GM20000 (cell line): ENCODE measurements at regions not wholly inside any gene's neighbourhood (a gene's known extent, or its start where the extent isn't known, plus 50 kb on each side); places are given as distances from the start of the nearest gene placed in this dataset.

Source experiments
- DNase-seq: peaks from one replicate; pipeline ENCODE4 v3.0.0; 2012; ENCODE audit warnings: low spot score
- TF ChIP-seq, protein P1 (sequence below): IDR thresholded peaks from 2 replicates; pipeline ENCODE4 v1.5.1; 2012; ENCODE audit warnings: mild to moderate bottlenecking, control low read depth; ENCODE audit errors: extremely low read depth, missing control alignments

- no peak for DNase-seq
- TF ChIP-seq, protein P1, sequence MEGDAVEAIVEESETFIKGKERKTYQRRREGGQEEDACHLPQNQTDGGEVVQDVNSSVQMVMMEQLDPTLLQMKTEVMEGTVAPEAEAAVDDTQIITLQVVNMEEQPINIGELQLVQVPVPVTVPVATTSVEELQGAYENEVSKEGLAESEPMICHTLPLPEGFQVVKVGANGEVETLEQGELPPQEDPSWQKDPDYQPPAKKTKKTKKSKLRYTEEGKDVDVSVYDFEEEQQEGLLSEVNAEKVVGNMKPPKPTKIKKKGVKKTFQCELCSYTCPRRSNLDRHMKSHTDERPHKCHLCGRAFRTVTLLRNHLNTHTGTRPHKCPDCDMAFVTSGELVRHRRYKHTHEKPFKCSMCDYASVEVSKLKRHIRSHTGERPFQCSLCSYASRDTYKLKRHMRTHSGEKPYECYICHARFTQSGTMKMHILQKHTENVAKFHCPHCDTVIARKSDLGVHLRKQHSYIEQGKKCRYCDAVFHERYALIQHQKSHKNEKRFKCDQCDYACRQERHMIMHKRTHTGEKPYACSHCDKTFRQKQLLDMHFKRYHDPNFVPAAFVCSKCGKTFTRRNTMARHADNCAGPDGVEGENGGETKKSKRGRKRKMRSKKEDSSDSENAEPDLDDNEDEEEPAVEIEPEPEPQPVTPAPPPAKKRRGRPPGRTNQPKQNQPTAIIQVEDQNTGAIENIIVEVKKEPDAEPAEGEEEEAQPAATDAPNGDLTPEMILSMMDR = no peak
Observed at GRCh38 chr2:66082581-66082980, 352.3 kb upstream of the MEIS1 start.

DNA sequence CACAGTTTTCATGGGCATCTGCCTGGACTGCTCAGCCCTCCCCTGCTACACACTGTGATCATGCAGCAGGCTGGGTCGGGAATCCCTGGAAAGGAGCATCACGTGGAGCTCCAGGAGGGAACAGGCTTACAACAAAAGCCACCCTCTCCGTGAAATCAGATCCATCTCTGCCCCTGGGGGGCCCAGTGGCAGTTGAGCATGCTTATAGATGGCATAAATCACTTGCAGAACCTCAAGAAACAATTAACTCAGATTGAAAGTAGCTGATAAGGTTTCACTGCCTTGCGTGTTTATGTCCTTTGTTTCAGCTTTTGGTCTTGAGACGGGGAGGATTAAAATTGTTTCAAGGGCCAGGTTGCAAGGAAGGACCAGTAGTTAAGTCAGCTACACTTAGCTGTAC is 354.8 kb upstream of the MEIS1 start:
- DNase-seq = no peak
- TF ChIP-seq, protein P1 = no peak

GRCh38 chr2:66073172-66073571 is 361.8 kb upstream of the MEIS1 start:
- TF ChIP-seq, protein P1 = no peak
- no peak for DNase-seq

DNA sequence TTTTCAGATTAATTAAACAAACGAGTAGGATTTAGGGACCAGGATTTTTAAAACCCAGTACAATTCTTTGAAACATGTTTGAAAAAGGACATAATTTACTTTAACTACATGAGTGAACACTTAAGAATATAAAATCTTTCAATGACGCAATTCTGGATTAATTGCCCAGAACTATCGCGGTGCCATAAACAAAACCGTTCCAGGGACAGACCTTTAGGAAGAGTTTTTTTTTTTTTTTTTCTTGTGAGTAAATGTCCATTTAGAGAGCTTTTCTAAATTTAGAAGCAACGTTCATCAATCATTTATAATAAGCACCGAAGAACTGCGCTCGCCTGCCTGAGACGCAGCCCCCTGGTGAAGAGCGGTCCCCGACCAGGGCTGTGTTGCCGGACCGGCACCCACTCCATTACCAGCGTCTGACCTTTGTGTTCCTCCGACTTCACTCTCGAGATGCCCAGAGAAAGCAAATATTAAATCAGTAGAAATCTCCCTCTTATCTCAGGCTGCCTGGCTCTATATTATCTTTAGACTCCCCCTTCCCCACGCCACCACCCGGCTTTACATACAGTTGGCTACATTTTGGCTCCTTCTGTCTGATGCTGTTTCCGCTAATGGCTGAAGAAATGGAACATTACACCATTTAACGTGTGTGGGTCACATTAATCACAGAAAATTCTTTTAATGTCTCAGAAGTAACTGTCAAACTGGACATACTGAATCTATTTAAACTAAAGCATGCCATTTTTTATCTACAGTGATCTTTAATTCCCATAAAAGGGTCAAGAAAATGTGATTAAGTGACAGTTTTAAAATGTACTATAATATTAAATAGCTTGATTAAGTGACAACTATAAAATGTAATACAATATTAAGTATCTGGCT is 364.0 kb upstream of the MEIS1 start:
- TF ChIP-seq, protein P1 = no peak
- DNase-seq = no peak

DNA sequence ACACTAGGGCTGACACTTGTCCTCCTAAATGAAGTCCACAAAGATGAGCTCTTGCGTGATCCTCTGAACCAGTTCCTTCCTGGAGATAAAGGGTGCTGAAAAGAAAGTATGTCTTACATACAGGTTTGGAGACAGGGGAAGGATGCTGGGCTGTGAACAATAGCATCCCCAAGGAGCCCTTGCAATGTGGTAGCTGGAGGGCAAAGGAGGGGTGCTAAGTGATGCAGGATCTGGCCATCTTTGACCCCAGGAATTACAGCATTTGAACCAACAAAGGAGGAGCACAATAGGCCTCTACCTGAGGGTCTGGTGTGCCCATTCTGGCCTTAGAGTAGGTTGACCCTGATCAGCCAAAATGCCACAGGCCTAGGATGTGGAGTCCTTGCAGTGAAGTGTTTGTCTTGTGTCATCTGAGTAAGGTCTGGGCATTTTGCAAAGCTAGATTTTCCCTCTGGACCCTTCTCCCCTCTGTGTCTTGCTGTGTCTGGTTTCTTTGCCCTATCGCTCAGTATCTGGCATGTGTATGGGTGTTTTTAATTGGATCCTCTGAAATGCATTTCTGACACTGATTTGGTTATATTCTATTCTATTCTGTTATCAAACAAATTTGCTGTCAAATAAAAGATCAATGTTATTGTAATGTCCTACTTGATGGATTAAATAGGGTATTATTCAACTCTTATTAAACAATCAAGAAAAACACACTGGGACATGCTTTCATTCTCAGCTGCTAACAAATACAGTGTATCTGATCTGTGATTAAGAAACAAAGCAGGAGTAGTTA is 364.8 kb upstream of the MEIS1 start:
- no peak for DNase-seq

GRCh38 chr2:66066032-66066431 is 368.9 kb upstream of the MEIS1 start:
- no peak for DNase-seq
- TF ChIP-seq, protein P1 = no peak

More for the DNA sequence above, 364.8 kb upstream of the MEIS1 start:
- TF ChIP-seq, protein P1 = no peak

DNA sequence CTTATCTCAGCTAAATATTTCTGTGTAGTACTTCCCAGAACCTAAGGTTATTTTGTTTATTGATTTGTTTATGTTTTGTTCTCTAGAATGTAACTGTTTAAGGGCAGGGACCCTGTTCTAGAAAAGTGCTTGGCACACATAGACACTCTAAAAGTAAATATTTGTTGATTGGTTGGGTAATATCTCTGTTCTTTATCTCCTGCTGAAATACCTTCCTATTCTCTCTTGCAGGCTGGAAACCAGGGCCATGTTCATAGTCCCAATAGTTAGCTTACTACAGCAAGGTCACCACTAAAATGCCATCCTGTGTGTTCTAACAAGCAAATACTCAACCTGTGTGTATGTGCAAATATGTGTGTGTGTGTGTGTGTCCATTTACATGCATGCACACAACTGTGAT is 375.6 kb upstream of the MEIS1 start:
- no peak for DNase-seq
- TF ChIP-seq, protein P1 = no peak
